PC-9 (cell line): ENCODE measurements at regions not wholly inside any gene's neighbourhood (a gene's known extent, or its start where the extent isn't known, plus 50 kb on each side); places are given as distances from the start of the nearest gene placed in this dataset.
A peak's percentile ranks its signal among the peaks of the same experiment; 100 is the strongest.

ENCODE experiments used
- BruUV-seq: library from RNA; stranded (reverse); fragments of 400-500 nt; replicated peaks from 2 replicates; lab custom pipeline; 2021; lab: Mats Ljungman, UMichigan
- CTCF ChIA-PET: fragments of 300-600 bp; sonication (Branson Sonifier 250); formaldehyde crosslinking; loops from one replicate; lab custom pipeline; 2022; ENCODE audit warnings: antibody characterized with exemption; lab: Charles Lee
- POLR2A ChIA-PET: fragments of 300-600 bp; sonication (Branson Sonifier 250); formaldehyde crosslinking; loops from one replicate; lab custom pipeline; 2022; ENCODE audit warnings: antibody characterized with exemption; ENCODE audit not compliant: unreplicated experiment; lab: Charles Lee
- DNase-seq, 2 experiments: peaks; one replicate each; pipeline versions ENCODE4 v3.0.0 to v3.0.0-alpha.2; 2015 to 2022; ENCODE audit warnings: mixed read lengths in 1 of 2
- H2AFZ ChIP-seq: fragments of 200-600 bp; sonication (generic); 2 replicates; pipeline ENCODE4 v1.8.1; 2017; ENCODE audit warnings: antibody characterized with exemption
- H3F3A ChIP-seq: fragments of 200-600 bp; sonication (generic); 2 replicates; pipeline ENCODE4 v1.8.1; 2017; ENCODE audit warnings: antibody characterized with exemption, mild to moderate bottlenecking, low read depth; ENCODE audit not compliant: insufficient read depth
- H3K27ac ChIP-seq: fragments of 200-600 bp; sonication (generic); 2 replicates; pipeline ENCODE4 v1.6.1; 2016; ENCODE audit warnings: mixed run types
- H3K27me3 ChIP-seq: fragments of 200-600 bp; sonication (generic); 2 replicates; pipeline ENCODE4 v1.6.1; 2016; ENCODE audit warnings: low read depth, mixed run types; ENCODE audit not compliant: insufficient read depth
- H3K36me3 ChIP-seq: fragments of 200-600 bp; sonication (generic); 2 replicates; pipeline ENCODE4 v1.6.1; 2016; ENCODE audit warnings: low read depth, mixed run types
- H3K4me1 ChIP-seq: fragments of 200-600 bp; sonication (generic); replicated peaks from 2 replicates; pipeline ENCODE4 v1.6.1; 2016; ENCODE audit warnings: mixed run types; ENCODE audit not compliant: insufficient read depth
- H3K4me2 ChIP-seq: fragments of 200-600 bp; sonication (generic); 2 replicates; pipeline ENCODE4 v1.6.1; 2017; ENCODE audit warnings: mixed run types
- H3K4me3 ChIP-seq: fragments of 200-600 bp; sonication (generic); 2 replicates; pipeline ENCODE4 v1.6.1; 2016; ENCODE audit warnings: mixed run types
- H3K79me2 ChIP-seq: fragments of 200-600 bp; sonication (generic); 2 replicates; pipeline ENCODE4 v1.6.1; 2017; ENCODE audit warnings: low read depth, mixed run types
- H3K9me2 ChIP-seq: fragments of 200-600 bp; sonication (generic); 2 replicates; pipeline ENCODE4 v1.8.1; 2017; ENCODE audit warnings: mild to moderate bottlenecking; ENCODE audit not compliant: insufficient read depth
- H3K9me3 ChIP-seq: fragments of 200-600 bp; sonication (generic); 2 replicates; pipeline ENCODE4 v1.8.1; 2016; ENCODE audit warnings: low read depth; ENCODE audit not compliant: insufficient read depth
- H4K20me1 ChIP-seq: fragments of 200-600 bp; sonication (generic); 2 replicates; pipeline ENCODE4 v1.8.1; 2017; ENCODE audit not compliant: insufficient read depth
- CTCF ChIP-seq: fragments of 200-600 bp; sonication (generic); conservative IDR thresholded peaks from 2 replicates; pipeline ENCODE4 v1.6.1; 2017; ENCODE audit warnings: mixed run types, antibody characterized with exemption, mild to moderate bottlenecking, moderate library complexity
- EZH2 ChIP-seq: fragments of 200-600 bp; sonication (generic); IDR thresholded peaks from 2 replicates; pipeline ENCODE4 v1.8.0; 2017; ENCODE audit warnings: antibody characterized with exemption, low read depth
- intact Hi-C: fragments of 100-400 bp; cut with micrococcal nuclease; formaldehyde crosslinking; loops from one replicate; pipeline ENCODE4 v1.10.0; 2022; ENCODE audit not compliant: unreplicated experiment

- BruUV-seq, result no TSS peak
- POLR2A ChIA-PET, result no interaction called here
These were observed 144.5 kb downstream of the TMEM132E start for GRCh38 chr17:34723875-34724274.

GRCh38 chr17:34721326-34721725 lies 141.9 kb downstream of the TMEM132E start:
- Histone ChIP-seq H3K9me2 (no peaks in the 10 kb centered on the region), H3K27ac (peak overlapping the region; percentile 86), H3K36me3 (no peaks in the 10 kb centered on the region), H4K20me1 (no peaks in the 10 kb centered on the region), H3K79me2 (no peaks in the 10 kb centered on the region), H2AFZ (no peak overlapping the region; the same call in 1 of the 2 replicates), H3K4me3 (no peak overlapping the region; the same call in 1 of the 2 replicates), H3K9me3 (no peaks in the 10 kb centered on the region), H3K4me1 (peaks cover 31% of the 10 kb centered on the region), H3F3A (peaks cover 10% of the 10 kb centered on the region; the same call in 1 of the 2 replicates), H3K27me3 (no peaks in the 10 kb centered on the region), H3K4me2 (peak overlapping the region; percentile 66)
- intact Hi-C loops, result no loop called here
- peak; percentile 66 to 88 for DNase-seq
- ChIA-PET POLR2A (interaction anchor here (0.7 kb wide), 1 partner anchor 368 kb away, joined by 5 read pairs; no protein-coding TSS in a partner anchor), CTCF (no interaction called here)
- no peak for TF ChIP-seq CTCF
- BruUV-seq, result no TSS peak

More at GRCh38 chr17:34723875-34724274, 144.5 kb downstream of the TMEM132E start:
- CTCF ChIA-PET, result no interaction called here
- no peaks in the 10 kb centered on the region for H4K20me1 ChIP-seq
- no peak overlapping the region for H3K4me3 ChIP-seq
- H2AFZ ChIP-seq, result no peak overlapping the region
- no peaks in the 10 kb centered on the region for H3K79me2 ChIP-seq
- H3K4me2 ChIP-seq, result no peak overlapping the region
- no peaks in the 10 kb centered on the region for H3K27me3 ChIP-seq
- no peak for TF ChIP-seq EZH2
- TF ChIP-seq CTCF, result no peak
- H3K36me3 ChIP-seq, result no peaks in the 10 kb centered on the region
- DNase-seq, result no peak
- no peaks in the 10 kb centered on the region for H3K9me2 ChIP-seq
- peaks cover 10% of the 10 kb centered on the region; the same call in 1 of the 2 replicates for H3F3A ChIP-seq
- H3K27ac ChIP-seq, result no peak overlapping the region
- no peaks in the 10 kb centered on the region for H3K9me3 ChIP-seq
- H3K4me1 ChIP-seq, result peaks cover 31% of the 10 kb centered on the region
- intact Hi-C loops, result no loop called here

- BruUV-seq, result no TSS peak
- Histone ChIP-seq H3K4me3 (no peak overlapping the region; the same call in 1 of the 2 replicates), H2AFZ (no peak overlapping the region), H3F3A (peaks cover 10% of the 10 kb centered on the region; the same call in 1 of the 2 replicates), H3K9me3 (no peaks in the 10 kb centered on the region), H3K4me2 (peak overlapping the region; percentile 66), H3K27ac (peak overlapping the region; percentile 86), H3K9me2 (no peaks in the 10 kb centered on the region), H3K4me1 (peaks cover 31% of the 10 kb centered on the region), H3K27me3 (no peaks in the 10 kb centered on the region), H3K36me3 (no peaks in the 10 kb centered on the region), H3K79me2 (no peaks in the 10 kb centered on the region), H4K20me1 (no peaks in the 10 kb centered on the region)
- POLR2A ChIA-PET, result no interaction called here
- CTCF ChIA-PET, result interaction anchor here (0.7 kb wide), 1 partner anchor 364 kb away, joined by 3 read pairs; no protein-coding TSS in a partner anchor
- intact Hi-C loops, result no loop called here
- DNase-seq, result peak; percentile 68 to 87
- TF ChIP-seq EZH2, result no peak
- no peak for TF ChIP-seq CTCF
These were observed 141.4 kb downstream of the TMEM132E start for GRCh38 chr17:34720760-34721159.
